ENCODE measurements at regions not wholly inside any gene's neighbourhood (a gene's known extent, or its start where the extent isn't known, plus 50 kb on each side); places are given as distances from the start of the nearest gene placed in this dataset.
"Not testable (repeated sequence)": the region's sequence is repeated elsewhere in the genome, so short reads cannot be mapped to it uniquely, and the experiment has no call there.

DNA sequence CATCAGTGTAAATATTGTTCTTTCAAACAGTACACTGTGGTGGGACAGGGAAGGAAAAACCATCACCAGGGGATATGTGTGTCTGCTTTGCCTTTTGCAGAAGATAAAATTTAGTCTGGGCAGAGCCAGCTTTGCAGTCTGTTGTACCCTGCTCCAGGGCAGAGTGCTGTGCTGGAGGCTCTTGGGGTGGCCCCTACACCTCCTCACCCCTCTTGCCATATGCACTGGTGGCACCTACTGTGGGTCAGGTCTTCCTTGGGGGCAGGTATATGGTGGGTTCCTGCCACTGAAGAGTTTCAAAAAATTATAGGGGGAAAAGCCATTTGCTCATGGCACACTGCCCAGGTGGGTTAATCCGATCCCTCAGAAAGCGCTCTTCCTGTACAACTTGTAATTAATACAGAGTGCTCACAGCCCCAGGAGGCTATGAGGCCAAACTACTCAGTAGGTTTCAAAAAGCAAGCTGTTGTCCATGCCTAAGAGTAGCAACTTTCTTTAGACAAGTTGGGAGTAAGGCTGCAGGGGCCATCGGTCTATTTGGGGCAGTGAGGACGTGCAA lies 112.7 kb upstream of the BMPER start:
- no peak for DNase-seq (ENCODE audit: extremely low spot score, unreplicated experiment)
- H3K27ac Mint-ChIP-seq = no peak overlapping the region
- H3K4me3 Mint-ChIP-seq = no peak overlapping the region
- H3K27me3 Mint-ChIP-seq = peaks cover 8% of the 10 kb centered on the region
- H3K9me3 Mint-ChIP-seq = no peaks in the 10 kb centered on the region
- no peak for TF ChIP-seq CTCF (conservative IDR thresholded peaks at IDR 0.05)
- H3K36me3 Mint-ChIP-seq = no peaks in the 10 kb centered on the region
- H3K4me1 Mint-ChIP-seq (ENCODE audit: unreplicated experiment) = peaks cover 37% of the 10 kb centered on the region

DNA sequence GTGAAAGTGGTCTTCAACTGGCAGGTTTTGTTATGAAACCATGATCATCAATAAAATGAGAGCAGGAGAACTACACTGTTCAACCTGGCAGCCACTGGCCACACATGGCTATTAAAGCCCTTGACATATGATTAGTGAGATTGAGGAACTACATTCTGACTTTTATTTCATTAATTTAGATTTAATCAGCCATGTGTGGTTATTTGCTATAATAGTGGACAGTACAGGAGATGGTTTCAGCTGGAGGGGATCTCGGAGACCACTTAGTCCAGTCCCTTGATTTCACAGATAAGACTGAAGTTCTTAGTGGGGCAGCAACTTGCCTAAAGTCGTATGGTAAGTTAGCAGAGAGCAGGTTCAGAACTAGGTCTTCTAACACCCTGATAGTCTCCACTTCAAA lies 111.7 kb upstream of the BMPER start:
- no peaks in the 10 kb centered on the region for H3K9me3 Mint-ChIP-seq

GRCh38 chr7:33794419-33794818 lies 110.9 kb upstream of the BMPER start:
- TF ChIP-seq CTCF (conservative IDR thresholded peaks at IDR 0.05) = no peak
- DNase-seq (ENCODE audit: extremely low spot score, unreplicated experiment) = no peak
- H3K4me1 Mint-ChIP-seq (ENCODE audit: unreplicated experiment) = peaks cover 29% of the 10 kb centered on the region
- no peak overlapping the region for H3K4me3 Mint-ChIP-seq
- H3K9me3 Mint-ChIP-seq = peaks cover 5% of the 10 kb centered on the region
- H3K36me3 Mint-ChIP-seq = no peaks in the 10 kb centered on the region
- H3K27me3 Mint-ChIP-seq = peaks cover 11% of the 10 kb centered on the region
- peak overlapping the region; percentile 39 for H3K27ac Mint-ChIP-seq

More for the DNA sequence above, 111.7 kb upstream of the BMPER start:
- Mint-ChIP-seq H3K27ac (no peak overlapping the region), H3K27me3 (peaks cover 8% of the 10 kb centered on the region), H3K4me1 (ENCODE audit: unreplicated experiment) (peaks cover 27% of the 10 kb centered on the region), H3K36me3 (no peaks in the 10 kb centered on the region), H3K4me3 (no peak overlapping the region)
- no peak for TF ChIP-seq CTCF (conservative IDR thresholded peaks at IDR 0.05)
- DNase-seq (ENCODE audit: extremely low spot score, unreplicated experiment) = no peak

- Mint-ChIP-seq H3K36me3 (no peaks in the 10 kb centered on the region), H3K27ac (no peak overlapping the region), H3K4me3 (no peak overlapping the region), H3K9me3 (peaks cover 5% of the 10 kb centered on the region), H3K27me3 (peaks cover 11% of the 10 kb centered on the region), H3K4me1 (ENCODE audit: unreplicated experiment) (peaks cover 29% of the 10 kb centered on the region)
- no peak for TF ChIP-seq CTCF (conservative IDR thresholded peaks at IDR 0.05)
- DNase-seq (ENCODE audit: extremely low spot score, unreplicated experiment) = no peak
Observed at GRCh38 chr7:33794959-33795358, 110.4 kb upstream of the BMPER start.

GRCh38 chr7:33796538-33796937 lies 108.8 kb upstream of the BMPER start:
- no peak for TF ChIP-seq CTCF (conservative IDR thresholded peaks at IDR 0.05)
- Mint-ChIP-seq H3K27ac (no peak overlapping the region), H3K27me3 (peaks cover 5% of the 10 kb centered on the region), H3K4me1 (ENCODE audit: unreplicated experiment) (peaks cover 13% of the 10 kb centered on the region), H3K4me3 (no peak overlapping the region), H3K36me3 (no peaks in the 10 kb centered on the region), H3K9me3 (peaks cover 5% of the 10 kb centered on the region)
- no peak for DNase-seq (ENCODE audit: extremely low spot score, unreplicated experiment)

DNA sequence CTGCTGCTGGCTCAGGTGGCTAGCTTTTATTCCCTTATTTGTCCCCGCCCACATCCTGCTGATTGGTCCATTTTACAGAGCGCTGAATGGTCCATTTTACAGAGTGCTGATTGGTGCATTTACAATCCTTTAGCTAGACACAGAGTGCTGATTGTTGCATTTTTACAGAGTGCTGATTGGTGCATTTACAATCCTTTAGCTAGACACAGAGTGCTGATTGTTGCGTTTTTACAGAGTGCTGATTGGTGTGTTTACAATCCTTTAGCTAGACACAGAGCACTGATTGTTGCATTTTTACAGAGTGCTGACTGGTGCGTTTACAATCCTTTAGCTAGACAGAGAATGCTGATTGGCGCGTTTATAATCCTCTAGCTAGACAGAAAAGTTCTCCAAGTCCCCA lies 107.8 kb upstream of the BMPER start:
- H3K9me3 Mint-ChIP-seq; H3K36me3 Mint-ChIP-seq; H3K4me1 Mint-ChIP-seq (ENCODE audit: unreplicated experiment); H3K27ac Mint-ChIP-seq; H3K27me3 Mint-ChIP-seq; DNase-seq (ENCODE audit: extremely low spot score, unreplicated experiment); H3K4me3 Mint-ChIP-seq: not testable (repeated sequence)
